Stimulated activated CD4-positive, alpha-beta T cell treated with anti-CD3 and anti-CD28 coated beads, Interleukin-4, amount 100 ng/mL, for 4 hours (primary cell): ENCODE measurements at regions not wholly inside any gene's neighbourhood (a gene's known extent, or its start where the extent isn't known, plus 50 kb on each side); places are given as distances from the start of the nearest gene placed in this dataset.
"Not testable (repeated sequence)": the region's sequence is repeated elsewhere in the genome, so short reads cannot be mapped to it uniquely, and the experiment has no call there.

Source experiments
- DNase-seq, 2 experiments: peaks; one replicate each; pipeline ENCODE4 v3.0.0-alpha.2; 2020

GRCh38 chr1:60299581-60299980 lies 226.0 kb upstream of the C1orf87 start:
- DNase-seq: no peak

- no peak for DNase-seq
Observed at GRCh38 chr1:60298290-60298689, 224.7 kb upstream of the C1orf87 start.

GRCh38 chr1:60296794-60297193 lies 223.2 kb upstream of the C1orf87 start:
- no peak for DNase-seq

- no peak for DNase-seq
Observed at GRCh38 chr1:60292140-60292539, 218.6 kb upstream of the C1orf87 start.

GRCh38 chr1:60290393-60290792 lies 216.8 kb upstream of the C1orf87 start:
- no peak for DNase-seq

GRCh38 chr1:60287536-60287935 lies 214.0 kb upstream of the C1orf87 start:
- DNase-seq: no peak

GRCh38 chr1:60283690-60284089 lies 210.1 kb upstream of the C1orf87 start:
- no peak for DNase-seq

- no peak for DNase-seq
Observed at GRCh38 chr1:60281360-60281932, 207.9 kb upstream of the C1orf87 start.

- no peak for DNase-seq
Observed at GRCh38 chr1:60280819-60281218, 207.2 kb upstream of the C1orf87 start.

GRCh38 chr1:60280256-60280655 lies 206.7 kb upstream of the C1orf87 start:
- DNase-seq: no peak

GRCh38 chr1:60279798-60280197 lies 206.2 kb upstream of the C1orf87 start:
- no peak for DNase-seq

- DNase-seq: no peak
Observed at GRCh38 chr1:60277269-60277668, 203.7 kb upstream of the C1orf87 start.

GRCh38 chr1:60274422-60275290 lies 201.1 kb upstream of the C1orf87 start:
- no peak for DNase-seq

GRCh38 chr1:60273185-60273584 lies 199.6 kb upstream of the C1orf87 start:
- no peak for DNase-seq

- DNase-seq: no peak
Observed at GRCh38 chr1:60271041-60271440, 197.5 kb upstream of the C1orf87 start.

- no peak for DNase-seq
Observed at GRCh38 chr1:60268451-60268850, 194.9 kb upstream of the C1orf87 start.

- no peak for DNase-seq
Observed at GRCh38 chr1:60265560-60266535, 192.3 kb upstream of the C1orf87 start.

- DNase-seq: no peak
Observed at GRCh38 chr1:60262701-60263100, 189.1 kb upstream of the C1orf87 start.

GRCh38 chr1:60257531-60257930 lies 184.0 kb upstream of the C1orf87 start:
- no peak for DNase-seq

GRCh38 chr1:60255565-60255964 lies 182.0 kb upstream of the C1orf87 start:
- no peak for DNase-seq

- DNase-seq: no peak
Observed at GRCh38 chr1:60251426-60251825, 177.9 kb upstream of the C1orf87 start.

GRCh38 chr1:60247467-60247866 lies 173.9 kb upstream of the C1orf87 start:
- not testable (repeated sequence) for DNase-seq

- no peak for DNase-seq
Observed at GRCh38 chr1:60245324-60245723, 171.8 kb upstream of the C1orf87 start.
